Bronchial epithelial cell (primary cell): ENCODE measurements at regions not wholly inside any gene's neighbourhood (a gene's known extent, or its start where the extent isn't known, plus 50 kb on each side); places are given as distances from the start of the nearest gene placed in this dataset.

Experiments
- DNase-seq: peaks from one replicate; pipeline ENCODE4 v3.0.0-alpha.2; 2010; ENCODE audit warnings: low read depth
- FAIRE-seq: peaks from 2 replicates; lab custom pipeline; 2011; peaks lifted over from hg19 to GRCh38; lab: Jason Lieb, UNC
- H3K27me3 ChIP-seq: 2 replicates; pipeline ENCODE4 v1.5.1; 2011; ENCODE audit warnings: low read length; ENCODE audit not compliant: control insufficient read depth, insufficient read depth
- H3K36me3 ChIP-seq: 2 replicates; pipeline ENCODE4 v1.5.1; 2011; ENCODE audit warnings: low read length; ENCODE audit not compliant: control insufficient read depth, insufficient read depth
- H3K4me3 ChIP-seq: 2 replicates; pipeline ENCODE4 v1.5.1; 2011; ENCODE audit warnings: mild to moderate bottlenecking, low read depth, low read length, control low read depth
- CTCF ChIP-seq: IDR thresholded peaks from 2 replicates; pipeline ENCODE4 v1.5.1; 2011; ENCODE audit warnings: mild to moderate bottlenecking, moderate library complexity, low read length, control low read depth, inconsistent platforms; ENCODE audit not compliant: insufficient read depth, severe bottlenecking

- FAIRE-seq, result no peak
- Histone ChIP-seq H3K36me3 (no peaks in the 10 kb centered on the region), H3K27me3 (no peaks in the 10 kb centered on the region), H3K4me3 (no peak overlapping the region)
- TF ChIP-seq CTCF, result no peak
- DNase-seq, result no peak
Measured at GRCh38 chr21:20260124-20260523, 738.1 kb upstream of the NCAM2 start.

GRCh38 chr21:20261364-20261763 lies 736.8 kb upstream of the NCAM2 start:
- FAIRE-seq (no peak), DNase-seq (no peak)
- H3K27me3 ChIP-seq, result no peaks in the 10 kb centered on the region
- no peaks in the 10 kb centered on the region for H3K36me3 ChIP-seq
- no peak for TF ChIP-seq CTCF
- no peak overlapping the region for H3K4me3 ChIP-seq

GRCh38 chr21:20265707-20266440 lies 732.3 kb upstream of the NCAM2 start:
- TF ChIP-seq CTCF, result no peak

GRCh38 chr21:20266441-20266710 lies 731.8 kb upstream of the NCAM2 start:
- no peak overlapping the region for H3K4me3 ChIP-seq
- no peaks in the 10 kb centered on the region for H3K27me3 ChIP-seq
- DNase-seq (no peak), FAIRE-seq (no peak)
- TF ChIP-seq CTCF, result no peak
- no peaks in the 10 kb centered on the region for H3K36me3 ChIP-seq

More at GRCh38 chr21:20265707-20266440, 732.3 kb upstream of the NCAM2 start:
- no peak for FAIRE-seq
- no peaks in the 10 kb centered on the region for H3K36me3 ChIP-seq
- no peak for DNase-seq
- H3K4me3 ChIP-seq, result no peak overlapping the region
- no peaks in the 10 kb centered on the region for H3K27me3 ChIP-seq

GRCh38 chr21:20270365-20271055 lies 727.7 kb upstream of the NCAM2 start:
- no peak for TF ChIP-seq CTCF
- Histone ChIP-seq H3K4me3 (no peak overlapping the region), H3K36me3 (no peaks in the 10 kb centered on the region), H3K27me3 (no peaks in the 10 kb centered on the region)
- FAIRE-seq (no peak), DNase-seq (no peak)

GRCh38 chr21:20272791-20273362 lies 725.3 kb upstream of the NCAM2 start:
- DNase-seq, result peak; percentile 17
- no peak for FAIRE-seq
- H3K4me3 ChIP-seq, result no peak overlapping the region
- TF ChIP-seq CTCF, result no peak
- H3K36me3 ChIP-seq, result no peaks in the 10 kb centered on the region
- no peaks in the 10 kb centered on the region for H3K27me3 ChIP-seq
